ENCODE measurements at regions not wholly inside any gene's neighbourhood (a gene's known extent, or its start where the extent isn't known, plus 50 kb on each side); places are given as distances from the start of the nearest gene placed in this dataset.
"Not testable (repeated sequence)": the region's sequence is repeated elsewhere in the genome, so short reads cannot be mapped to it uniquely, and the experiment has no call there.

GRCh38 chrX:106275172-106275571 is 107.1 kb downstream of the PWWP3B start:
- peaks cover 7 to 15% of the 10 kb centered on the region in 2 experiments for H3K9me3 Mint-ChIP-seq
- H3K9ac ChIP-seq (ENCODE audit: extremely low read depth, insufficient read length, low read length); H2AK5ac ChIP-seq (ENCODE audit: insufficient read length, low read length); H3K14ac ChIP-seq (ENCODE audit: insufficient read depth, low read length); H3K27ac Mint-ChIP-seq; H3K79me1 ChIP-seq (ENCODE audit: insufficient read depth, low read depth, low read length, poor library complexity, severe bottlenecking); H3K56ac ChIP-seq (ENCODE audit: insufficient read length, low read depth, low read length); H4K8ac ChIP-seq (replicated peaks; ENCODE audit: insufficient read length, low read depth, low read length); H3K4me2 ChIP-seq (ENCODE audit: insufficient read depth, insufficient read length, low read length); H4K5ac ChIP-seq (ENCODE audit: insufficient read length, low read depth, low read length); H2BK5ac ChIP-seq (ENCODE audit: insufficient read length, low read length); DNase-seq; H3T11ph ChIP-seq (ENCODE audit: low read length); H4K20me1 ChIP-seq (ENCODE audit: control insufficient read depth, insufficient read depth, insufficient read length); H3K23me2 ChIP-seq (ENCODE audit: insufficient read length, low read depth, low read length, poor library complexity, severe bottlenecking); H3K4ac ChIP-seq (ENCODE audit: low read depth, low read length); H3K4me1 Mint-ChIP-seq; H3K4me3 Mint-ChIP-seq; H2AFZ ChIP-seq (ENCODE audit: low read length); H2BK20ac ChIP-seq (ENCODE audit: low read depth, low read length, poor library complexity, severe bottlenecking); H3K27ac ChIP-seq (ENCODE audit: insufficient read length, low read depth, low read length); H2BK12ac ChIP-seq (ENCODE audit: insufficient read length, low read depth, low read length); H3K27me3 Mint-ChIP-seq (ENCODE audit: low read depth); H3K36me3 Mint-ChIP-seq (ENCODE audit: insufficient read depth in 1 of 3, low read depth in 3 of 3); H4K91ac ChIP-seq (ENCODE audit: insufficient read length, low read depth, low read length); H2BK120ac ChIP-seq (ENCODE audit: low read depth, low read length, poor library complexity, severe bottlenecking); H3K4me1 ChIP-seq (ENCODE audit: insufficient read depth, low read length); H2BK15ac ChIP-seq (ENCODE audit: low read depth, low read length); H3K79me2 ChIP-seq (ENCODE audit: insufficient read depth, low read length); H3K23ac ChIP-seq (ENCODE audit: insufficient read length, low read depth, low read length); H3K18ac ChIP-seq (ENCODE audit: insufficient read length, low read depth, low read length); H3K27me3 ChIP-seq (ENCODE audit: insufficient read depth, low read length); H3K9me3 ChIP-seq (ENCODE audit: control insufficient read depth, low read depth, low read length): not testable (repeated sequence)
- no CpG with 5 or more reads among the region's 5 CpGs for WGBS (ENCODE audit: extremely low coverage, insufficient read length, low lambda C conversion rate)

Data from H9 (cell line).